HEK293 (cell line): ENCODE measurements at regions not wholly inside any gene's neighbourhood (a gene's known extent, or its start where the extent isn't known, plus 50 kb on each side); places are given as distances from the start of the nearest gene placed in this dataset.

Experiments used
- ATF2 ChIP-seq: fragments of 450-650 bp; formaldehyde crosslinking; IDR thresholded peaks from 2 replicates; pipeline ENCODE4 v1.5.1; 2016; ENCODE audit warnings: missing biosample characterization, missing genetic modification characterization, low read depth
- CTCF ChIP-seq: fragments of 450-650 bp; formaldehyde crosslinking; IDR thresholded peaks from 2 replicates; pipeline ENCODE4 v1.5.1; 2016; ENCODE audit warnings: missing biosample characterization, missing genetic modification characterization
- PATZ1 ChIP-seq: fragments of 450-650 bp; formaldehyde crosslinking; IDR thresholded peaks from 2 replicates; pipeline ENCODE4 v1.5.1; 2016; ENCODE audit warnings: missing biosample characterization, missing genetic modification characterization
- PRDM2 ChIP-seq: fragments of 450-650 bp; formaldehyde crosslinking; IDR thresholded peaks from 2 replicates; pipeline ENCODE4 v1.5.1; 2016; ENCODE audit warnings: missing biosample characterization, missing genetic modification characterization, borderline replicate concordance
- ZBTB11 ChIP-seq: fragments of 450-650 bp; formaldehyde crosslinking; conservative IDR thresholded peaks from 2 replicates; pipeline ENCODE4 v1.5.1; 2016; ENCODE audit warnings: low read depth, missing biosample characterization, missing genetic modification characterization
- ZNF174 ChIP-seq: fragments of 450-650 bp; formaldehyde crosslinking; IDR thresholded peaks from 2 replicates; pipeline ENCODE4 v1.5.0; 2017; ENCODE audit warnings: missing biosample characterization, mild to moderate bottlenecking, missing genetic modification characterization
- ZNF24 ChIP-seq: fragments of 450-650 bp; formaldehyde crosslinking; IDR thresholded peaks from 2 replicates; pipeline ENCODE4 v1.5.1; 2016; ENCODE audit warnings: missing biosample characterization, missing genetic modification characterization
- ZNF26 ChIP-seq: fragments of 450-650 bp; formaldehyde crosslinking; IDR thresholded peaks from 2 replicates; pipeline ENCODE4 v1.5.1; 2016; ENCODE audit warnings: missing biosample characterization, missing genetic modification characterization
- ZNF274 ChIP-seq, 2 experiments: fragments of 200-500 bp in 1 of 2; fragments of 450-650 bp in 1 of 2; sonication (Bioruptor generic) in 1 of 2; formaldehyde crosslinking in 1 of 2; IDR thresholded peaks; 2 replicates each; pipeline versions ENCODE4 v1.5.1 to v1.6.1; 2014 to 2016; ENCODE audit warnings: borderline replicate concordance in 1 of 2, inconsistent platforms in 1 of 2, low read length in 1 of 2, missing biosample characterization in 1 of 2, missing genetic modification characterization in 1 of 2
- ZNF404 ChIP-seq: fragments of 450-650 bp; formaldehyde crosslinking; IDR thresholded peaks from 2 replicates; pipeline ENCODE4 v1.5.1; 2017; ENCODE audit warnings: missing biosample characterization, missing genetic modification characterization

- TF ChIP-seq PRDM2 (no peak), CTCF (tag by site-specific recombination) (no peak), ZNF26 (tag by site-specific recombination) (no peak), ZBTB11 (tag by site-specific recombination) (no peak), ZNF404 (no peak), ZNF274 (IDR thresholded peaks at IDR 0.05; ENCODE audit: low read length) (no peak), ZNF274 (tag by site-specific recombination; IDR thresholded peaks at IDR 0.05; ENCODE audit: borderline replicate concordance) (no peak), ZNF24 (tag by site-specific recombination) (no peak), ATF2 (tag by site-specific recombination) (no peak), PATZ1 (tag by site-specific recombination) (no peak), ZNF174 (no peak)
These were observed 329.8 kb upstream of the PDZRN3 start for GRCh38 chr3:73954506-73954905.
